Cardiac fibroblast (primary cell): ENCODE measurements at regions not wholly inside any gene's neighbourhood (a gene's known extent, or its start where the extent isn't known, plus 50 kb on each side); places are given as distances from the start of the nearest gene placed in this dataset.

Source experiments
- DNase-seq, 2 donors: peaks; one replicate each; pipeline versions ENCODE4 v3.0.0 to v3.0.0-alpha.2; 2010; ENCODE audit warnings: low read depth in 2 of 2
- H3K4me3 ChIP-seq, 2 donors: replicated peaks in 1 of 2; 1 replicate in 1 of 2; 2 replicates in 1 of 2; pipeline ENCODE4 v1.5.1; 2011; ENCODE audit warnings: low read depth in 2 of 2, low read length in 2 of 2, mild to moderate bottlenecking in 2 of 2, moderate library complexity in 1 of 2
- CTCF ChIP-seq: IDR thresholded peaks from one replicate; pipeline ENCODE4 v1.5.1; 2011; ENCODE audit warnings: low read depth, mild to moderate bottlenecking, low read length, inconsistent platforms

- no peak overlapping the region for H3K4me3 ChIP-seq
- no peak for DNase-seq
- no peak for TF ChIP-seq CTCF
Measured at GRCh38 chr9:102135768-102136167, 397.3 kb upstream of the GRIN3A start.

- H3K4me3 ChIP-seq, result no peak overlapping the region
- no peak for DNase-seq
- TF ChIP-seq CTCF, result no peak
Measured at GRCh38 chr9:102124465-102124864, 386.0 kb upstream of the GRIN3A start.

GRCh38 chr9:102114557-102114956 lies 376.1 kb upstream of the GRIN3A start:
- no peak for TF ChIP-seq CTCF
- no peak for DNase-seq
- H3K4me3 ChIP-seq, result no peak overlapping the region

GRCh38 chr9:102113191-102113590 lies 374.7 kb upstream of the GRIN3A start:
- no peak overlapping the region for H3K4me3 ChIP-seq
- TF ChIP-seq CTCF, result no peak
- peak in 1 of 2 donors; percentile 36 for DNase-seq

GRCh38 chr9:102106439-102106838 lies 368.0 kb upstream of the GRIN3A start:
- DNase-seq, result no peak
- H3K4me3 ChIP-seq, result no peak overlapping the region
- TF ChIP-seq CTCF, result no peak

GRCh38 chr9:102101723-102102122 lies 363.3 kb upstream of the GRIN3A start:
- peak in 1 of 2 donors; percentile 13 for DNase-seq
- H3K4me3 ChIP-seq, result no peak overlapping the region
- TF ChIP-seq CTCF, result no peak

- no peak for TF ChIP-seq CTCF
- H3K4me3 ChIP-seq, result no peak overlapping the region
- DNase-seq, result no peak
Measured at GRCh38 chr9:102087141-102087540, 348.7 kb upstream of the GRIN3A start.
